ENCODE measurements at regions not wholly inside any gene's neighbourhood (a gene's known extent, or its start where the extent isn't known, plus 50 kb on each side); places are given as distances from the start of the nearest gene placed in this dataset.

DNA sequence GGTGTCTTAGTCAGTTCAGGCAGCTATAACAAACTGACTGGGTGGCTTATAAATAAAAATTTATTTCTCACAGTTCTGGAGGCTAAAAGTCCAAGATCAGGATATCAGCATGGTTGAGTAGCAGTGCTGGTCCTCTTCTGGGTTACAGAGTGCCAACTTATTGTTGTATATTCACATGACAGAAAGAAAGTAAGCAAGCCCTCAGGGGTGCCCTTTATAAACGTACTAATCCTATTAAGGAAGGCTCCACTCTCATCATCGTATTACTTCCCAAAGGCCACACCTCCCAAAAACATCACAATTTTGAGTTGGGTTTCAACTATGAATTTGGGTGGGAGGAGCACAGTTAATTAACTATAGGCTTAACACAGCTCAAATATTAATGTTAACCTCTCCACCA lies 653.0 kb downstream of the DIPK2A start:
- Histone ChIP-seq H3K36me3 (ENCODE audit: insufficient read depth, low read length) (no peaks in the 10 kb centered on the region), H2AFZ (ENCODE audit: low read length) (no peak overlapping the region), H3K79me2 (ENCODE audit: insufficient read depth, low read length) (no peaks in the 10 kb centered on the region), H3K4me1 (ENCODE audit: insufficient read depth, low read length) (no peaks in the 10 kb centered on the region), H3K4me3 (ENCODE audit: insufficient read depth, low read length) (no peak overlapping the region), H3K27me3 (ENCODE audit: insufficient read depth, low read length) (no peaks in the 10 kb centered on the region), H3K4me2 (ENCODE audit: insufficient read depth, low read length) (no peak overlapping the region), H3K9me3 (ENCODE audit: low read depth, low read length) (no peaks in the 10 kb centered on the region), H3K27ac (ENCODE audit: low read depth, low read length) (no peak overlapping the region), H4K20me1 (ENCODE audit: insufficient read depth, low read length) (no peaks in the 10 kb centered on the region)
- no peak for DNase-seq (ENCODE audit: insufficient read length, low spot score, missing footprints)
- TF ChIP-seq, protein P1, sequence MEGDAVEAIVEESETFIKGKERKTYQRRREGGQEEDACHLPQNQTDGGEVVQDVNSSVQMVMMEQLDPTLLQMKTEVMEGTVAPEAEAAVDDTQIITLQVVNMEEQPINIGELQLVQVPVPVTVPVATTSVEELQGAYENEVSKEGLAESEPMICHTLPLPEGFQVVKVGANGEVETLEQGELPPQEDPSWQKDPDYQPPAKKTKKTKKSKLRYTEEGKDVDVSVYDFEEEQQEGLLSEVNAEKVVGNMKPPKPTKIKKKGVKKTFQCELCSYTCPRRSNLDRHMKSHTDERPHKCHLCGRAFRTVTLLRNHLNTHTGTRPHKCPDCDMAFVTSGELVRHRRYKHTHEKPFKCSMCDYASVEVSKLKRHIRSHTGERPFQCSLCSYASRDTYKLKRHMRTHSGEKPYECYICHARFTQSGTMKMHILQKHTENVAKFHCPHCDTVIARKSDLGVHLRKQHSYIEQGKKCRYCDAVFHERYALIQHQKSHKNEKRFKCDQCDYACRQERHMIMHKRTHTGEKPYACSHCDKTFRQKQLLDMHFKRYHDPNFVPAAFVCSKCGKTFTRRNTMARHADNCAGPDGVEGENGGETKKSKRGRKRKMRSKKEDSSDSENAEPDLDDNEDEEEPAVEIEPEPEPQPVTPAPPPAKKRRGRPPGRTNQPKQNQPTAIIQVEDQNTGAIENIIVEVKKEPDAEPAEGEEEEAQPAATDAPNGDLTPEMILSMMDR (IDR thresholded peaks at IDR 0.05; ENCODE audit: extremely low read depth, low read depth, low read length): no peak

DNA sequence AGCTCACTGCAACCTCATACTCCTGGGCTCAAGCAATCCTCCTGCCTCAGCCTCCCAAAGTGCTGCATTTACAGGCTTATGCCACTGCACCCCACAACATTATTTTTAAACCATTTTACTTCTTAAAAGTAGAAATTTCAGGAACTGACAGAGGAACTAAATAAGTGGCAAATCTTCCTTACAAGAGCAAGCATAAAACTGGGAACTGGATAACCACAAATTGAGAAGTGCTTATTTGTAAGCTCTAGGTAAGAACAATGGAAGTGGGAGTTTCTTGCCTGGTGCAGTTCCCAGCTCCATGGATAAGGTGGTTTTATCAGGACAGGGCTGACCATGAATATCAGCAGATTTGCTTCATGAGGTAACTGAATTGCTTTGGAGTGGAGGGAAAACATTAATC lies 655.2 kb downstream of the DIPK2A start:
- Histone ChIP-seq H3K4me2 (ENCODE audit: insufficient read depth, low read length) (no peak overlapping the region), H3K4me1 (ENCODE audit: insufficient read depth, low read length) (no peaks in the 10 kb centered on the region), H3K79me2 (ENCODE audit: insufficient read depth, low read length) (no peaks in the 10 kb centered on the region), H4K20me1 (ENCODE audit: insufficient read depth, low read length) (no peaks in the 10 kb centered on the region), H3K27me3 (ENCODE audit: insufficient read depth, low read length) (no peaks in the 10 kb centered on the region), H2AFZ (ENCODE audit: low read length) (no peak overlapping the region), H3K36me3 (ENCODE audit: insufficient read depth, low read length) (no peaks in the 10 kb centered on the region), H3K27ac (ENCODE audit: low read depth, low read length) (no peak overlapping the region), H3K9me3 (ENCODE audit: low read depth, low read length) (no peaks in the 10 kb centered on the region), H3K4me3 (ENCODE audit: insufficient read depth, low read length) (no peak overlapping the region)
- no peak for DNase-seq (ENCODE audit: insufficient read length, low spot score, missing footprints)
- TF ChIP-seq, protein P1 (IDR thresholded peaks at IDR 0.05; ENCODE audit: extremely low read depth, low read depth, low read length): no peak

GRCh38 chr3:144629381-144629780 lies 657.8 kb downstream of the DIPK2A start:
- no peaks in the 10 kb centered on the region for H3K9me3 ChIP-seq (ENCODE audit: low read depth, low read length)
- no peak for DNase-seq (ENCODE audit: insufficient read length, low spot score, missing footprints)
- H3K79me2 ChIP-seq (ENCODE audit: insufficient read depth, low read length): no peaks in the 10 kb centered on the region
- H3K4me3 ChIP-seq (ENCODE audit: insufficient read depth, low read length): no peak overlapping the region
- H4K20me1 ChIP-seq (ENCODE audit: insufficient read depth, low read length): no peaks in the 10 kb centered on the region
- no peaks in the 10 kb centered on the region for H3K4me1 ChIP-seq (ENCODE audit: insufficient read depth, low read length)
- TF ChIP-seq, protein P1 (IDR thresholded peaks at IDR 0.05; ENCODE audit: extremely low read depth, low read depth, low read length): no peak
- no peak overlapping the region for H3K27ac ChIP-seq (ENCODE audit: low read depth, low read length)
- no peak overlapping the region for H2AFZ ChIP-seq (ENCODE audit: low read length)
- no peaks in the 10 kb centered on the region for H3K27me3 ChIP-seq (ENCODE audit: insufficient read depth, low read length)
- no peaks in the 10 kb centered on the region for H3K36me3 ChIP-seq (ENCODE audit: insufficient read depth, low read length)
- no peak overlapping the region for H3K4me2 ChIP-seq (ENCODE audit: insufficient read depth, low read length)

GRCh38 chr3:144636833-144637232 lies 665.2 kb downstream of the DIPK2A start:
- Histone ChIP-seq H3K27me3 (ENCODE audit: insufficient read depth, low read length) (no peaks in the 10 kb centered on the region), H3K36me3 (ENCODE audit: insufficient read depth, low read length) (no peaks in the 10 kb centered on the region), H3K4me1 (ENCODE audit: insufficient read depth, low read length) (no peaks in the 10 kb centered on the region), H3K79me2 (ENCODE audit: insufficient read depth, low read length) (no peaks in the 10 kb centered on the region), H3K9me3 (ENCODE audit: low read depth, low read length) (no peaks in the 10 kb centered on the region), H2AFZ (ENCODE audit: low read length) (no peak overlapping the region), H3K4me3 (ENCODE audit: insufficient read depth, low read length) (no peak overlapping the region), H4K20me1 (ENCODE audit: insufficient read depth, low read length) (no peaks in the 10 kb centered on the region), H3K4me2 (ENCODE audit: insufficient read depth, low read length) (no peak overlapping the region), H3K27ac (ENCODE audit: low read depth, low read length) (no peak overlapping the region)
- DNase-seq (ENCODE audit: insufficient read length, low spot score, missing footprints): no peak
- TF ChIP-seq, protein P1 (IDR thresholded peaks at IDR 0.05; ENCODE audit: extremely low read depth, low read depth, low read length): no peak

All from osteoblast (primary cell).